Ovary (tissue), 3 donors: ENCODE measurements at regions not wholly inside any gene's neighbourhood (a gene's known extent, or its start where the extent isn't known, plus 50 kb on each side); places are given as distances from the start of the nearest gene placed in this dataset.

Experiments
- CTCF ChIP-seq, 3 donors: fragments of 450-650 bp in 2 of 3; fragments of 200-600 bp in 1 of 3; IDR thresholded peaks; one replicate each; pipeline versions ENCODE4 v1.5.1 to v1.8.0; 2016 to 2022; ENCODE audit warnings: antibody characterized with exemption in 3 of 3, mild to moderate bottlenecking in 1 of 3
- EP300 ChIP-seq: sonication (generic); formaldehyde crosslinking; IDR thresholded peaks from one replicate; pipeline ENCODE4 v1.6.1; 2017; ENCODE audit warnings: antibody characterized with exemption
- POLR2A ChIP-seq: fragments of 450-650 bp; IDR thresholded peaks from one replicate; pipeline ENCODE4 v1.6.1; 2017; ENCODE audit warnings: antibody characterized with exemption, mild to moderate bottlenecking, moderate library complexity
- donor health status: DM: no; HTN: no; CAD: no.

- TF ChIP-seq CTCF (IDR thresholded peaks at IDR 0.05) = no peak
- TF ChIP-seq EP300 = no peak
- no peak for TF ChIP-seq POLR2A
These were observed 857.9 kb upstream of the CADM2 start for GRCh38 chr3:84100861-84101260.
